Hepatocyte (in vitro differentiated cells): ENCODE measurements at regions not wholly inside any gene's neighbourhood (a gene's known extent, or its start where the extent isn't known, plus 50 kb on each side); places are given as distances from the start of the nearest gene placed in this dataset.

Experiments used
- DNase-seq: peaks from one replicate; pipeline ENCODE4 v3.0.0-alpha.2; 2016; ENCODE audit warnings: low spot score
- H2AFZ ChIP-seq: fragments of 200-600 bp; sonication (generic); 2 replicates; pipeline ENCODE4 v1.6.0; 2016; ENCODE audit warnings: antibody characterized with exemption, mild to moderate bottlenecking
- H3K27ac ChIP-seq: fragments of 200-600 bp; sonication (generic); 2 replicates; pipeline ENCODE4 v1.5.1; 2016; ENCODE audit warnings: mild to moderate bottlenecking
- H3K27me3 ChIP-seq: fragments of 200-600 bp; sonication (generic); 2 replicates; pipeline ENCODE4 v1.6.1; 2016
- H3K36me3 ChIP-seq: fragments of 200-600 bp; sonication (generic); replicated peaks from 2 replicates; pipeline ENCODE4 v1.5.1; 2016; ENCODE audit warnings: low read depth; ENCODE audit not compliant: insufficient read depth
- H3K4me1 ChIP-seq: fragments of 200-600 bp; sonication (generic); 2 replicates; pipeline ENCODE4 v1.5.1; 2016; ENCODE audit warnings: mild to moderate bottlenecking, moderate library complexity; ENCODE audit not compliant: insufficient read depth
- H3K4me2 ChIP-seq: fragments of 200-600 bp; sonication (generic); 2 replicates; pipeline ENCODE4 v1.6.0; 2016
- H3K4me3 ChIP-seq: fragments of 200-600 bp; sonication (generic); 2 replicates; pipeline ENCODE4 v1.5.1; 2016; ENCODE audit warnings: mild to moderate bottlenecking
- H3K79me2 ChIP-seq: fragments of 200-600 bp; sonication (generic); 2 replicates; pipeline ENCODE4 v1.6.0; 2017; ENCODE audit warnings: mild to moderate bottlenecking
- H3K9me2 ChIP-seq: fragments of 200-600 bp; sonication (generic); replicated peaks from 2 replicates; pipeline ENCODE4 v1.6.0; 2017; ENCODE audit warnings: mild to moderate bottlenecking; ENCODE audit not compliant: insufficient read depth
- H3K9me3 ChIP-seq: fragments of 200-600 bp; sonication (generic); 2 replicates; pipeline ENCODE4 v1.5.1; 2016; ENCODE audit warnings: low read depth, mild to moderate bottlenecking
- H4K20me1 ChIP-seq: fragments of 200-600 bp; sonication (generic); 2 replicates; pipeline ENCODE4 v1.6.0; 2016; ENCODE audit warnings: mild to moderate bottlenecking; ENCODE audit not compliant: insufficient read depth, poor library complexity, severe bottlenecking
- EZH2 ChIP-seq: fragments of 200-600 bp; sonication (generic); IDR thresholded peaks from 2 replicates; pipeline ENCODE4 v1.6.1; 2016; ENCODE audit warnings: antibody characterized with exemption, mild to moderate bottlenecking, borderline replicate concordance
- EZH2phosphoT487 ChIP-seq: fragments of 200-600 bp; sonication (generic); IDR thresholded peaks from one replicate; pipeline ENCODE4 v1.6.1; 2018; ENCODE audit warnings: antibody characterized with exemption, mild to moderate bottlenecking, low read depth, moderate library complexity; ENCODE audit not compliant: unreplicated experiment, severe bottlenecking
- WGBS: methylation state at CpG from one replicate; pipeline ENCODE4 v1.1.6; 2016; ENCODE audit warnings: low lambda C conversion rate; ENCODE audit errors: missing lambda C conversion rate; 5-methylcytosine and 5-hydroxymethylcytosine counted together
- TF ChIP-seq, protein P1 (sequence below): fragments of 200-600 bp; sonication (generic); IDR thresholded peaks from 2 replicates; pipeline ENCODE4 v1.5.1; 2016; ENCODE audit warnings: antibody characterized with exemption, mild to moderate bottlenecking; ENCODE audit not compliant: poor library complexity

DNA sequence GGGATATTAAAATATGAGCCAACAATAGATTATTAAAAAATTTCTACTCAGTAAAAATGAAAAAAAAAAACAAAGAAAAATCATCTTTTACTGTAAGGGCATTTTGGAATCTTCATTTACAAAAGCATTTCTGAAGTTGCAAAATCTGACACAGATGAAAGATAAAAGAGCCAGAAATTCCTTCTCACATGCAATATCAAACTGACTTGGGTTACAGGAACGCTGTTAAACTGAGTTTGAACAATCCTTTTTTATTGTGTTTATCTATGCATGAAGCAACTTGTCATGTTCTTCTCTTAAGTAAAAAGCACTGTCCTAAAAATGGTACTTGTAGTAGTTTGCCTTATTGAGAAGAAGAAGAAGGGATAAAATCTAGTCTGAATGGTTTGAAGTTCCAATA, 468.5 kb upstream of the KCNMB2 start:
- H3K27ac ChIP-seq = no peak overlapping the region
- H3K4me2 ChIP-seq = no peak overlapping the region
- no peak overlapping the region for H3K4me3 ChIP-seq
- 44% methylated on average over 1 of the region's 1 CpG for WGBS
- no peaks in the 10 kb centered on the region for H3K9me2 ChIP-seq
- no peaks in the 10 kb centered on the region for H4K20me1 ChIP-seq
- TF ChIP-seq EZH2phosphoT487 = no peak
- TF ChIP-seq EZH2 = no peak
- TF ChIP-seq, protein P1, sequence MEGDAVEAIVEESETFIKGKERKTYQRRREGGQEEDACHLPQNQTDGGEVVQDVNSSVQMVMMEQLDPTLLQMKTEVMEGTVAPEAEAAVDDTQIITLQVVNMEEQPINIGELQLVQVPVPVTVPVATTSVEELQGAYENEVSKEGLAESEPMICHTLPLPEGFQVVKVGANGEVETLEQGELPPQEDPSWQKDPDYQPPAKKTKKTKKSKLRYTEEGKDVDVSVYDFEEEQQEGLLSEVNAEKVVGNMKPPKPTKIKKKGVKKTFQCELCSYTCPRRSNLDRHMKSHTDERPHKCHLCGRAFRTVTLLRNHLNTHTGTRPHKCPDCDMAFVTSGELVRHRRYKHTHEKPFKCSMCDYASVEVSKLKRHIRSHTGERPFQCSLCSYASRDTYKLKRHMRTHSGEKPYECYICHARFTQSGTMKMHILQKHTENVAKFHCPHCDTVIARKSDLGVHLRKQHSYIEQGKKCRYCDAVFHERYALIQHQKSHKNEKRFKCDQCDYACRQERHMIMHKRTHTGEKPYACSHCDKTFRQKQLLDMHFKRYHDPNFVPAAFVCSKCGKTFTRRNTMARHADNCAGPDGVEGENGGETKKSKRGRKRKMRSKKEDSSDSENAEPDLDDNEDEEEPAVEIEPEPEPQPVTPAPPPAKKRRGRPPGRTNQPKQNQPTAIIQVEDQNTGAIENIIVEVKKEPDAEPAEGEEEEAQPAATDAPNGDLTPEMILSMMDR = no peak
- H3K36me3 ChIP-seq = no peaks in the 10 kb centered on the region
- no peak for DNase-seq
- H3K79me2 ChIP-seq = no peaks in the 10 kb centered on the region
- no peaks in the 10 kb centered on the region for H3K4me1 ChIP-seq
- H3K9me3 ChIP-seq = no peaks in the 10 kb centered on the region
- no peak overlapping the region for H2AFZ ChIP-seq
- H3K27me3 ChIP-seq = no peaks in the 10 kb centered on the region

DNA sequence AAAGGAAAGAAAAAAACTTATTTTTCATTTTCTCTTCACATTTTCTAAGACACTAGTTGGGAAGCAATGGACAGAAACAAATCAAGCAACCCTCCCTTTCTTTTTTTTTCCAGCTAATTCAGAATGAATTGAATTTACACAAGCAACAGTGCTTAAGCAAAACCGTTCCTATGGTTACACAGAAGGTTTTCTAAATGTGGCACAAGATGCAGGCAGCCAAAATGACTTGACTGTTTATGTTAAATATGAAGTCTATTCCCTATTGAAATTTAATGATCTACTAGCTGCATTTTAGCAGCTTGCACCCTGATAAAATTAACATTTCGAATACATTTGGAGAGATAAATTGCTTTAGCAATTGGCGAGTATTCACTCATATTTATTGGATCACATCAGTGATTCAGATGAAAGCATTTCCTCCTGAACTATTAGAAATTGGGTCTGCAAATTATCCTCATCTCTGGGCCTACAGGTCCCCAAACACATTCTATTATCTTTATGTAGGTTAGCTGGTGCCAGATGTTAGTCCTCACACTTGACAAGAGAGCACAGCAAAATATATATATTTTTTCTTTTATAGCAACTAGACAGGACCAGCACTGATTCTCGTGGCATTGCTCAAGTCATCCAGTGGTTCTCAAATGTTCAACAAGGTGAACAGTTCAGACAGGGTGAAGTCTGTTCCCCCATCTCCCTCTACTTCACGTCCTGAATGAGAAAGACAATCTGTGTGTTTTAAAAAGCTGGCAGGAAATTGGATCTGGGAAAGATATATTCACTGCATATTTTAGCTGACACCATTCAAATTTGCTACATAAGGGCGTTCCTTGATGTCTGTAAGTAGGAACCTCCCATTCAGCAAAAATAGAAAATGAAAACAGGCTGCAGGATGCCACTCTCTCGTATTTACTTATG, 463.6 kb upstream of the KCNMB2 start:
- H3K27me3 ChIP-seq = no peaks in the 10 kb centered on the region
- H3K9me3 ChIP-seq = no peaks in the 10 kb centered on the region
- no peak overlapping the region for H2AFZ ChIP-seq
- H4K20me1 ChIP-seq = no peaks in the 10 kb centered on the region
- no peaks in the 10 kb centered on the region for H3K4me1 ChIP-seq
- H3K9me2 ChIP-seq = no peaks in the 10 kb centered on the region
- no peak overlapping the region for H3K4me2 ChIP-seq
- H3K4me3 ChIP-seq = no peak overlapping the region
- WGBS = 71% methylated on average over 7 of the region's 7 CpGs
- H3K27ac ChIP-seq = no peak overlapping the region
- H3K36me3 ChIP-seq = no peaks in the 10 kb centered on the region
- TF ChIP-seq, protein P1 = no peak
- TF ChIP-seq EZH2phosphoT487 = no peak
- TF ChIP-seq EZH2 = no peak
- DNase-seq = no peak
- H3K79me2 ChIP-seq = no peaks in the 10 kb centered on the region

DNA sequence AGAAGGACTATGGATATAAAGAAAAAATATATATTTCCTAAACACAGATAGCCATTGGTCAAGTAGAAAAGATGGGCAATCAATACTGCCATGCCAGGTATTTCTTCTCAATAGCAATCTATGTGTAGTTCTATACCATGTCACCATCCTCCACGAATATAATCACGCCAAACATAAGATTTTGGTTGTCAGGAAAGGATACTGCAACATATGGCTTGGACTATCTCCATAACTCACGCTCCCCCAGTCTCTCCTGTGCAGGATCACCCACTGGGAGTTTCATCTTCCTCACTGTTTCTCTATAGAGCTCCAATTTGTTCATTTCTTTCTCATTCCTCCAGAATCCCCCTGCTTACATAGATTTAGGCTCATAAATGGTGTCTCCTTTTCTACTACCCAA, 462.9 kb upstream of the KCNMB2 start:
- H4K20me1 ChIP-seq = no peaks in the 10 kb centered on the region
- H3K36me3 ChIP-seq = no peaks in the 10 kb centered on the region
- no peak overlapping the region for H2AFZ ChIP-seq
- H3K27me3 ChIP-seq = no peaks in the 10 kb centered on the region
- DNase-seq = no peak
- no peak for TF ChIP-seq EZH2
- H3K4me2 ChIP-seq = no peak overlapping the region
- no peaks in the 10 kb centered on the region for H3K4me1 ChIP-seq
- H3K4me3 ChIP-seq = no peak overlapping the region
- no peak overlapping the region for H3K27ac ChIP-seq
- no peaks in the 10 kb centered on the region for H3K79me2 ChIP-seq
- no peaks in the 10 kb centered on the region for H3K9me2 ChIP-seq
- no peaks in the 10 kb centered on the region for H3K9me3 ChIP-seq
- 95% methylated on average over 3 of the region's 3 CpGs for WGBS

DNA sequence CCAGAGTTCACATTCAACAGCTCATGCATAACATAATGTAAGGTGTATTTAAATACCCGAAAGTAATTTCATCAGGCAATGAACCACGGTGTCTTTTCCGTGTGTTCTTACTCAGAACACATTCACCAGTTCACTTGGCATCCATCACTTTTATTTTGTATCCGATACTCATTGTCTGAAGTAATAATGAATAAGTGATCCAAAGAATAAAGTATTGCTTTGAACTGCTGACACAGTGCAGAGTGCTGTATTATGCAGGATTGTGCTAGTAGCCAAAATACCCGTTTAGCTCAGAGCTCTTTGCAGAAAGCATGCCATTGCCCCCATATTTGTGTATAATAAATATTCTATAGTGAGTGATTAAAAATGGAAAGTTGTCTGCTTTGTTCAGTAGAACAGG, 460.9 kb upstream of the KCNMB2 start:
- Histone ChIP-seq H3K36me3 (no peaks in the 10 kb centered on the region), H3K9me2 (no peaks in the 10 kb centered on the region), H3K79me2 (no peaks in the 10 kb centered on the region), H3K4me3 (no peak overlapping the region), H3K27me3 (no peaks in the 10 kb centered on the region), H2AFZ (no peak overlapping the region), H3K4me1 (peaks cover 10% of the 10 kb centered on the region), H4K20me1 (no peaks in the 10 kb centered on the region), H3K9me3 (no peaks in the 10 kb centered on the region), H3K4me2 (no peak overlapping the region), H3K27ac (no peak overlapping the region)
- no peak for TF ChIP-seq EZH2
- TF ChIP-seq, protein P1 = no peak
- TF ChIP-seq EZH2phosphoT487 = no peak
- DNase-seq = no peak
- 92% methylated on average over 5 of the region's 5 CpGs for WGBS
